ENCODE measurements at regions not wholly inside any gene's neighbourhood (a gene's known extent, or its start where the extent isn't known, plus 50 kb on each side); places are given as distances from the start of the nearest gene placed in this dataset.

GRCh38 chr9:70472268-70473249, 58.1 kb upstream of the KLF9 start:
- no peaks in the 10 kb centered on the region for H3K27me3 Mint-ChIP-seq
- H3K4me3 Mint-ChIP-seq (ENCODE audit: low read depth), result no peak overlapping the region
- H3K4me1 Mint-ChIP-seq (ENCODE audit: low read depth), result peaks cover 33% of the 10 kb centered on the region
- no peaks in the 10 kb centered on the region for H3K9me3 Mint-ChIP-seq (ENCODE audit: low read depth)
- no peaks in the 10 kb centered on the region for H3K36me3 Mint-ChIP-seq (ENCODE audit: insufficient read depth)
- TF ChIP-seq CTCF (IDR thresholded peaks at IDR 0.05; ENCODE audit: unreplicated experiment), result no peak
- DNase-seq (ENCODE audit: low spot score, unreplicated experiment), result no peak
- H3K27ac Mint-ChIP-seq, result no peak overlapping the region

GRCh38 chr9:70470050-70471015, 55.9 kb upstream of the KLF9 start:
- H3K36me3 Mint-ChIP-seq (ENCODE audit: insufficient read depth), result no peaks in the 10 kb centered on the region
- no peak for TF ChIP-seq CTCF (IDR thresholded peaks at IDR 0.05; ENCODE audit: unreplicated experiment)
- H3K4me1 Mint-ChIP-seq (ENCODE audit: low read depth), result peaks cover 27% of the 10 kb centered on the region
- no peaks in the 10 kb centered on the region for H3K9me3 Mint-ChIP-seq (ENCODE audit: low read depth)
- no peak overlapping the region for H3K27ac Mint-ChIP-seq
- peaks cover 5% of the 10 kb centered on the region for H3K27me3 Mint-ChIP-seq
- H3K4me3 Mint-ChIP-seq (ENCODE audit: low read depth), result no peak overlapping the region
- no peak for DNase-seq (ENCODE audit: low spot score, unreplicated experiment)

GRCh38 chr9:70468291-70468690, 53.8 kb upstream of the KLF9 start:
- H3K4me1 Mint-ChIP-seq (ENCODE audit: low read depth), result peaks cover 16% of the 10 kb centered on the region
- H3K4me3 Mint-ChIP-seq (ENCODE audit: low read depth), result no peak overlapping the region
- TF ChIP-seq CTCF (IDR thresholded peaks at IDR 0.05; ENCODE audit: unreplicated experiment), result no peak
- H3K36me3 Mint-ChIP-seq (ENCODE audit: insufficient read depth), result no peaks in the 10 kb centered on the region
- no peak for DNase-seq (ENCODE audit: low spot score, unreplicated experiment)
- no peaks in the 10 kb centered on the region for H3K9me3 Mint-ChIP-seq (ENCODE audit: low read depth)
- no peak overlapping the region for H3K27ac Mint-ChIP-seq
- H3K27me3 Mint-ChIP-seq, result peaks cover 5% of the 10 kb centered on the region

GRCh38 chr9:70466976-70467561, 52.6 kb upstream of the KLF9 start:
- no peak for TF ChIP-seq CTCF (IDR thresholded peaks at IDR 0.05; ENCODE audit: unreplicated experiment)
- peaks cover 5% of the 10 kb centered on the region for H3K27me3 Mint-ChIP-seq
- peaks cover 12% of the 10 kb centered on the region for H3K4me1 Mint-ChIP-seq (ENCODE audit: low read depth)
- H3K36me3 Mint-ChIP-seq (ENCODE audit: insufficient read depth), result no peaks in the 10 kb centered on the region
- H3K9me3 Mint-ChIP-seq (ENCODE audit: low read depth), result no peaks in the 10 kb centered on the region
- H3K4me3 Mint-ChIP-seq (ENCODE audit: low read depth), result no peak overlapping the region
- DNase-seq (ENCODE audit: low spot score, unreplicated experiment), result no peak
- H3K27ac Mint-ChIP-seq, result no peak overlapping the region

- Mint-ChIP-seq H3K27me3 (peaks cover 5% of the 10 kb centered on the region), H3K9me3 (ENCODE audit: low read depth) (no peaks in the 10 kb centered on the region), H3K36me3 (ENCODE audit: insufficient read depth) (no peaks in the 10 kb centered on the region), H3K4me3 (ENCODE audit: low read depth) (no peak overlapping the region), H3K27ac (no peak overlapping the region), H3K4me1 (ENCODE audit: low read depth) (peaks cover 9% of the 10 kb centered on the region)
- no peak for DNase-seq (ENCODE audit: low spot score, unreplicated experiment)
- TF ChIP-seq CTCF (IDR thresholded peaks at IDR 0.05; ENCODE audit: unreplicated experiment), result no peak
Measured at GRCh38 chr9:70465904-70466303, 51.4 kb upstream of the KLF9 start.

All from progenitor cell of endocrine pancreas (in vitro differentiated cells).